Keratinocyte (primary cell): ENCODE measurements at regions not wholly inside any gene's neighbourhood (a gene's known extent, or its start where the extent isn't known, plus 50 kb on each side); places are given as distances from the start of the nearest gene placed in this dataset.

ENCODE experiments used
- DNase-seq: peaks from one replicate; pipeline ENCODE4 v3.0.0-alpha.2; 2011; ENCODE audit warnings: low read depth, missing footprints, low spot score
- FAIRE-seq: peaks from 2 replicates; lab custom pipeline; 2011; peaks lifted over from hg19 to GRCh38; lab: Jason Lieb, UNC
- H2AFZ ChIP-seq: 2 replicates; pipeline ENCODE4 v1.6.0; 2012; ENCODE audit warnings: low read length, control low read depth, inconsistent platforms; ENCODE audit not compliant: control insufficient read depth
- H3K27ac ChIP-seq: 2 replicates; pipeline ENCODE4 v1.5.1; 2011; ENCODE audit warnings: low read length; ENCODE audit not compliant: control insufficient read depth, insufficient read depth
- H3K27me3 ChIP-seq: 3 replicates; pipeline ENCODE4 v1.6.0; 2011; ENCODE audit warnings: low read length; ENCODE audit not compliant: control insufficient read depth, insufficient read depth; ENCODE audit errors: extremely low read depth
- H3K36me3 ChIP-seq, 2 experiments: 2 replicates in 1 of 2; 3 replicates in 1 of 2; pipeline ENCODE4 v1.5.1; 2011; ENCODE audit warnings: low read length in 2 of 2, mild to moderate bottlenecking in 1 of 2; ENCODE audit not compliant: control insufficient read depth in 2 of 2, insufficient read depth in 2 of 2; ENCODE audit errors: extremely low read depth in 1 of 2
- H3K4me1 ChIP-seq: 3 replicates; pipeline ENCODE4 v1.5.1; 2011; ENCODE audit warnings: low read length; ENCODE audit not compliant: control insufficient read depth, insufficient read depth; ENCODE audit errors: extremely low read depth
- H3K4me2 ChIP-seq: 3 replicates; pipeline ENCODE4 v1.6.0; 2011; ENCODE audit warnings: low read depth, low read length; ENCODE audit not compliant: control insufficient read depth, insufficient read depth; ENCODE audit errors: extremely low read depth
- H3K4me3 ChIP-seq, 3 experiments: fragments of 200-600 bp in 1 of 3; sonication (generic) in 1 of 3; 2 replicates in 2 of 3; 3 replicates in 1 of 3; pipeline ENCODE4 v1.5.1; 2011 to 2016; ENCODE audit warnings: low read length in 3 of 3, mild to moderate bottlenecking in 3 of 3, control low read depth in 2 of 3, inconsistent platforms in 1 of 3, low read depth in 1 of 3, mixed read lengths in 1 of 3, mixed run types in 1 of 3, moderate library complexity in 1 of 3; ENCODE audit not compliant: control insufficient read depth in 2 of 3, insufficient read depth in 2 of 3; ENCODE audit errors: extremely low read depth in 1 of 3
- H3K79me2 ChIP-seq: 2 replicates; pipeline ENCODE4 v1.6.0; 2012; ENCODE audit warnings: low read length; ENCODE audit not compliant: control insufficient read depth, insufficient read depth
- H3K9ac ChIP-seq: 3 replicates; pipeline ENCODE4 v1.6.0; 2011; ENCODE audit warnings: low read length; ENCODE audit not compliant: control insufficient read depth, insufficient read depth; ENCODE audit errors: extremely low read depth
- H3K9me1 ChIP-seq: 3 replicates; pipeline ENCODE4 v1.6.0; 2011; ENCODE audit warnings: low read length; ENCODE audit not compliant: control insufficient read depth, insufficient read depth; ENCODE audit errors: extremely low read depth
- H3K9me3 ChIP-seq: 2 replicates; pipeline ENCODE4 v1.5.1; 2012; ENCODE audit warnings: low read depth, low read length; ENCODE audit not compliant: control insufficient read depth
- H4K20me1 ChIP-seq: 3 replicates; pipeline ENCODE4 v1.6.0; 2011; ENCODE audit warnings: low read length; ENCODE audit not compliant: control insufficient read depth, insufficient read depth; ENCODE audit errors: extremely low read depth
- CTCF ChIP-seq, 3 experiments: IDR thresholded peaks in 1 of 3; conservative IDR thresholded peaks in 1 of 3; optimal IDR thresholded peaks in 1 of 3; 2 replicates in 2 of 3; 3 replicates in 1 of 3; pipeline versions ENCODE3 to v1.5.1; 2011; ENCODE audit warnings: low read length in 3 of 3, mild to moderate bottlenecking in 3 of 3, moderate library complexity in 2 of 3, control low read depth in 1 of 3, inconsistent platforms in 1 of 3; ENCODE audit not compliant: insufficient read depth in 2 of 3; ENCODE audit errors: extremely low read depth in 1 of 3
- EZH2 ChIP-seq: IDR thresholded peaks from one replicate; pipeline ENCODE4 v1.6.1; 2012; ENCODE audit warnings: inconsistent platforms, mild to moderate bottlenecking, low read length, moderate library complexity
- dilution Hi-C: fragments of 300-500 bp; cut with MboI; formaldehyde crosslinking; loops from one replicate; pipeline ENCODE4 v1.7.0; 2020; ENCODE audit warnings: low sequenced_read_pairs; ENCODE audit not compliant: extremely low pct_ligation_motif_present

DNA sequence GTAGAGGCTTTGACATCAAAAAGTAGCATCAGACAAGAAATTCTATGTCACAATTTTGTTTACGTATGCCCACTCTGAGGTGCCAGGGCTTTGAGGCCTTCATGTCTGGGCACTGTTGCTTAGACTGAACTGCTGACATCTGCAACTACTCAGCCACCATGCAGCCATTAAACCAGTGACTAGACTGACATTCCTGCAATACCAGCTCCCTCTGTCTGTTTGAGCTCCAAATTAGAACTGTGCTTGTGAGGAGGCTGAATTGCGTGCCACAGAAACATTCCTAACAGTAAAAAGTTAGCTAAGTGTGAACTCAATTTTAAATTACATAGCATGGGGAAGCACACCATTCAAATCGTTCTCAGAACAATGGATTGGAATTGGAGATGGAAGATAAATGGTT is 163.2 kb downstream of the INSIG2 start:
- Histone ChIP-seq H4K20me1 (no peaks in the 10 kb centered on the region), H2AFZ (no peak overlapping the region), H3K79me2 (no peaks in the 10 kb centered on the region), H3K27ac (no peak overlapping the region), H3K9me3 (no peaks in the 10 kb centered on the region), H3K4me3 (no peak overlapping the region), H3K4me2 (no peak overlapping the region), H3K4me1 (peaks cover 17% of the 10 kb centered on the region), H3K27me3 (no peaks in the 10 kb centered on the region), H3K9me1 (peaks cover 2% of the 10 kb centered on the region), H3K9ac (no peak overlapping the region), H3K36me3 (no peaks in the 10 kb centered on the region)
- dilution Hi-C loops: no loop called here
- DNase-seq (no peak), FAIRE-seq (no peak)
- TF ChIP-seq CTCF (optimal IDR thresholded peaks at IDR 0.05 in 1 of 3, IDR thresholded peaks at IDR 0.05 in 1 of 3, conservative IDR thresholded peaks at IDR 0.05 in 1 of 3; ENCODE audit: extremely low read depth in 1 of 3, insufficient read depth in 2 of 3, low read length in 3 of 3): no peak

DNA sequence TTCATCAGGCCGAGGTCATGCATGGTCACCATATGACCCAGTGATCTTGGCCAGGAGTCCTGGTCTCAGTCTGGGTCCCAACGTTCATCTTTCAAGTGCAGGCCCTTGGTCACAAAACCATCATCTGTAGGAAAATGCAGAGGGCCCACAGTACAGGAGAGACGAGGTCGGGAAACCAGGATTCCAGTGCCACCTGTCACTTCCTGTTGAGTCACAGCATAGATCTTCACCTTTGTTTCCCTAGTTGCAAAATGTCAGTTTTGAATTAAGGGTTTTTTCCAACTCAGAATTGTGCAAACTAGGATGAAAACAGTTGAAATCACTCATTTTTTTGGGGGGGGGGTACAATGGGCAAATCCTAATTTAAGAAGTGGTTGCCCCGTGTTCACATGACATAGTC is 162.2 kb downstream of the INSIG2 start:
- H3K9ac ChIP-seq: no peak overlapping the region
- peak; percentile 70 for FAIRE-seq
- no peak for DNase-seq
- H4K20me1 ChIP-seq: no peaks in the 10 kb centered on the region
- peak overlapping the region in 1 of 3 experiments; percentile 16 for H3K4me3 ChIP-seq
- dilution Hi-C loops: no loop called here
- H3K9me3 ChIP-seq: no peaks in the 10 kb centered on the region
- no peak overlapping the region for H3K27ac ChIP-seq
- no peaks in the 10 kb centered on the region for H3K79me2 ChIP-seq
- TF ChIP-seq EZH2: no peak
- no peak for TF ChIP-seq CTCF (optimal IDR thresholded peaks at IDR 0.05 in 1 of 3, IDR thresholded peaks at IDR 0.05 in 1 of 3, conservative IDR thresholded peaks at IDR 0.05 in 1 of 3; ENCODE audit: extremely low read depth in 1 of 3, insufficient read depth in 2 of 3, low read length in 3 of 3)
- H2AFZ ChIP-seq: no peak overlapping the region
- H3K4me2 ChIP-seq: no peak overlapping the region
- H3K27me3 ChIP-seq: no peaks in the 10 kb centered on the region
- H3K9me1 ChIP-seq: peaks cover 2% of the 10 kb centered on the region
- no peaks in the 10 kb centered on the region for H3K36me3 ChIP-seq
- H3K4me1 ChIP-seq: peaks cover 17% of the 10 kb centered on the region
